ENCODE measurements at regions not wholly inside any gene's neighbourhood (a gene's known extent, or its start where the extent isn't known, plus 50 kb on each side); places are given as distances from the start of the nearest gene placed in this dataset.

DNA sequence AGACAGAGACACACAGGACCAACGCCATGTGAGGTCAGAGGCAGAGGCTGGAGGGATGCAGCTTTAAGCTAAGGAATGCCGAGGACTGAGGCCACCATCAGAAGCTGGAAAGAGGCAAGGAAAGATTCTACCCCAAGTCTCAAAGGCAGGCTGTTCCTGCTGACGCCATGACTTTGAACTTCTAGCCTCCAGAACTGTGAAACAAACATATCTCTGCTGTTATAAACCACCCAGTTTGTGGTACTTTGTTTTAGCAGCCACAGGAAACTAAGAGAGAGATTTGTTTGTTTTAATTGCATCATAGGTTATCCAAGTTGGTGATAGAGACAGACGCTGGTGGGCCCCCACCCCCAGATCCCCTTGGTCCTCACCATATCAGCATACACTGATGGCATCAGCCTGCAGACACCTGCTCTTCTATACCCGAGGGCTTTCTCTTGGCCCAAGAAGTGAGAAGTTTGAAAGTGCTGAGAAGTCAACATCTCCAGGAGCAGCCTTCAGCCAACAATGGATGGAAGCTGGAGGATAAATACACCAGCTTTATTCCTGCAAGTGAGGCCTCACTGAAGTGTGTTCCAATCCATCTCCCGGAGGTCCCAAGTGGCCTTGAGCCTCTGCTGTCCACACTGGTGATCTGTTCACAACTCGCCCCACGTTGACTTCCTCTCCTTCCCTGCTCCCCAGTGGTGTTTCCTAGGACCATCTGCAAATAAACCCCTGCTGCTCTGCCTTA, 154.7 kb downstream of the BTBD3 start (continued):
- TF ChIP-seq, protein P1, sequence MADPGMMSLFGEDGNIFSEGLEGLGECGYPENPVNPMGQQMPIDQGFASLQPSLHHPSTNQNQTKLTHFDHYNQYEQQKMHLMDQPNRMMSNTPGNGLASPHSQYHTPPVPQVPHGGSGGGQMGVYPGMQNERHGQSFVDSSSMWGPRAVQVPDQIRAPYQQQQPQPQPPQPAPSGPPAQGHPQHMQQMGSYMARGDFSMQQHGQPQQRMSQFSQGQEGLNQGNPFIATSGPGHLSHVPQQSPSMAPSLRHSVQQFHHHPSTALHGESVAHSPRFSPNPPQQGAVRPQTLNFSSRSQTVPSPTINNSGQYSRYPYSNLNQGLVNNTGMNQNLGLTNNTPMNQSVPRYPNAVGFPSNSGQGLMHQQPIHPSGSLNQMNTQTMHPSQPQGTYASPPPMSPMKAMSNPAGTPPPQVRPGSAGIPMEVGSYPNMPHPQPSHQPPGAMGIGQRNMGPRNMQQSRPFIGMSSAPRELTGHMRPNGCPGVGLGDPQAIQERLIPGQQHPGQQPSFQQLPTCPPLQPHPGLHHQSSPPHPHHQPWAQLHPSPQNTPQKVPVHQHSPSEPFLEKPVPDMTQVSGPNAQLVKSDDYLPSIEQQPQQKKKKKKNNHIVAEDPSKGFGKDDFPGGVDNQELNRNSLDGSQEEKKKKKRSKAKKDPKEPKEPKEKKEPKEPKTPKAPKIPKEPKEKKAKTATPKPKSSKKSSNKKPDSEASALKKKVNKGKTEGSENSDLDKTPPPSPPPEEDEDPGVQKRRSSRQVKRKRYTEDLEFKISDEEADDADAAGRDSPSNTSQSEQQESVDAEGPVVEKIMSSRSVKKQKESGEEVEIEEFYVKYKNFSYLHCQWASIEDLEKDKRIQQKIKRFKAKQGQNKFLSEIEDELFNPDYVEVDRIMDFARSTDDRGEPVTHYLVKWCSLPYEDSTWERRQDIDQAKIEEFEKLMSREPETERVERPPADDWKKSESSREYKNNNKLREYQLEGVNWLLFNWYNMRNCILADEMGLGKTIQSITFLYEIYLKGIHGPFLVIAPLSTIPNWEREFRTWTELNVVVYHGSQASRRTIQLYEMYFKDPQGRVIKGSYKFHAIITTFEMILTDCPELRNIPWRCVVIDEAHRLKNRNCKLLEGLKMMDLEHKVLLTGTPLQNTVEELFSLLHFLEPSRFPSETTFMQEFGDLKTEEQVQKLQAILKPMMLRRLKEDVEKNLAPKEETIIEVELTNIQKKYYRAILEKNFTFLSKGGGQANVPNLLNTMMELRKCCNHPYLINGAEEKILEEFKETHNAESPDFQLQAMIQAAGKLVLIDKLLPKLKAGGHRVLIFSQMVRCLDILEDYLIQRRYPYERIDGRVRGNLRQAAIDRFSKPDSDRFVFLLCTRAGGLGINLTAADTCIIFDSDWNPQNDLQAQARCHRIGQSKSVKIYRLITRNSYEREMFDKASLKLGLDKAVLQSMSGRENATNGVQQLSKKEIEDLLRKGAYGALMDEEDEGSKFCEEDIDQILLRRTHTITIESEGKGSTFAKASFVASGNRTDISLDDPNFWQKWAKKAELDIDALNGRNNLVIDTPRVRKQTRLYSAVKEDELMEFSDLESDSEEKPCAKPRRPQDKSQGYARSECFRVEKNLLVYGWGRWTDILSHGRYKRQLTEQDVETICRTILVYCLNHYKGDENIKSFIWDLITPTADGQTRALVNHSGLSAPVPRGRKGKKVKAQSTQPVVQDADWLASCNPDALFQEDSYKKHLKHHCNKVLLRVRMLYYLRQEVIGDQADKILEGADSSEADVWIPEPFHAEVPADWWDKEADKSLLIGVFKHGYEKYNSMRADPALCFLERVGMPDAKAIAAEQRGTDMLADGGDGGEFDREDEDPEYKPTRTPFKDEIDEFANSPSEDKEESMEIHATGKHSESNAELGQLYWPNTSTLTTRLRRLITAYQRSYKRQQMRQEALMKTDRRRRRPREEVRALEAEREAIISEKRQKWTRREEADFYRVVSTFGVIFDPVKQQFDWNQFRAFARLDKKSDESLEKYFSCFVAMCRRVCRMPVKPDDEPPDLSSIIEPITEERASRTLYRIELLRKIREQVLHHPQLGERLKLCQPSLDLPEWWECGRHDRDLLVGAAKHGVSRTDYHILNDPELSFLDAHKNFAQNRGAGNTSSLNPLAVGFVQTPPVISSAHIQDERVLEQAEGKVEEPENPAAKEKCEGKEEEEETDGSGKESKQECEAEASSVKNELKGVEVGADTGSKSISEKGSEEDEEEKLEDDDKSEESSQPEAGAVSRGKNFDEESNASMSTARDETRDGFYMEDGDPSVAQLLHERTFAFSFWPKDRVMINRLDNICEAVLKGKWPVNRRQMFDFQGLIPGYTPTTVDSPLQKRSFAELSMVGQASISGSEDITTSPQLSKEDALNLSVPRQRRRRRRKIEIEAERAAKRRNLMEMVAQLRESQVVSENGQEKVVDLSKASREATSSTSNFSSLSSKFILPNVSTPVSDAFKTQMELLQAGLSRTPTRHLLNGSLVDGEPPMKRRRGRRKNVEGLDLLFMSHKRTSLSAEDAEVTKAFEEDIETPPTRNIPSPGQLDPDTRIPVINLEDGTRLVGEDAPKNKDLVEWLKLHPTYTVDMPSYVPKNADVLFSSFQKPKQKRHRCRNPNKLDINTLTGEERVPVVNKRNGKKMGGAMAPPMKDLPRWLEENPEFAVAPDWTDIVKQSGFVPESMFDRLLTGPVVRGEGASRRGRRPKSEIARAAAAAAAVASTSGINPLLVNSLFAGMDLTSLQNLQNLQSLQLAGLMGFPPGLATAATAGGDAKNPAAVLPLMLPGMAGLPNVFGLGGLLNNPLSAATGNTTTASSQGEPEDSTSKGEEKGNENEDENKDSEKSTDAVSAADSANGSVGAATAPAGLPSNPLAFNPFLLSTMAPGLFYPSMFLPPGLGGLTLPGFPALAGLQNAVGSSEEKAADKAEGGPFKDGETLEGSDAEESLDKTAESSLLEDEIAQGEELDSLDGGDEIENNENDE (IDR thresholded peaks at IDR 0.05; ENCODE audit: insufficient replicate concordance, low read length), result no peak
- TF ChIP-seq SIX5 (IDR thresholded peaks at IDR 0.05; ENCODE audit: low read depth, low read length) (no peak), SP4 (IDR thresholded peaks at IDR 0.05; ENCODE audit: low read length) (no peak), KDM4A (IDR thresholded peaks at IDR 0.05; ENCODE audit: low read depth, low read length, severe bottlenecking) (no peak), RAD21 (IDR thresholded peaks at IDR 0.05 in 1 of 2, conservative IDR thresholded peaks at IDR 0.05 in 1 of 2; ENCODE audit: low read depth in 2 of 2, low read length in 2 of 2) (no peak), CHD1 (IDR thresholded peaks at IDR 0.05; ENCODE audit: low read depth, low read length) (no peak)

All from H1 (cell line).